GM12873 (cell line): ENCODE measurements at regions not wholly inside any gene's neighbourhood (a gene's known extent, or its start where the extent isn't known, plus 50 kb on each side); places are given as distances from the start of the nearest gene placed in this dataset.

ENCODE experiments used
- TF ChIP-seq, protein P1 (sequence below): IDR thresholded peaks from 2 replicates; pipeline ENCODE4 v1.5.1; 2012; ENCODE audit warnings: low read depth, mild to moderate bottlenecking, moderate library complexity, low read length, control low read depth; ENCODE audit not compliant: insufficient read depth; ENCODE audit errors: missing control alignments

DNA sequence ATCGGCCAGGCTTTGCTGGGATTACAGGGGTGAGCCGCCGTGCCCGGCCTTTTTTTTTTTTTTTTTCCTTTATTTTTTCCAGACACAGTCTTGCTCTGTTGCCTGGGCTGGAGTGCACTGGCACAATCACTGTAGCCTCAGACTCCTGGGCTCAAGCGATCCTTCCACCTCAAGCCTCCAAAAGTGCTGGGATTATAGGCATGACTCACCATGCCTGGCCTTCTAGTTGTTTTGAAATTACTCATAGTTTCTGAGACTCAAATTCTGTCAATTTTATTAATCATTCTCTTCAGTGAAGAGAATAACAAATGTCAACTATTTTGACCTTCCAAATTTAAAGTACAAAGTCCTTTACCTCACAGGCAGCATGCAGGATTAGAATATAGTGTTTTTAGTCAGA, 374.5 kb downstream of the PLA2G4A start:
- TF ChIP-seq, protein P1, sequence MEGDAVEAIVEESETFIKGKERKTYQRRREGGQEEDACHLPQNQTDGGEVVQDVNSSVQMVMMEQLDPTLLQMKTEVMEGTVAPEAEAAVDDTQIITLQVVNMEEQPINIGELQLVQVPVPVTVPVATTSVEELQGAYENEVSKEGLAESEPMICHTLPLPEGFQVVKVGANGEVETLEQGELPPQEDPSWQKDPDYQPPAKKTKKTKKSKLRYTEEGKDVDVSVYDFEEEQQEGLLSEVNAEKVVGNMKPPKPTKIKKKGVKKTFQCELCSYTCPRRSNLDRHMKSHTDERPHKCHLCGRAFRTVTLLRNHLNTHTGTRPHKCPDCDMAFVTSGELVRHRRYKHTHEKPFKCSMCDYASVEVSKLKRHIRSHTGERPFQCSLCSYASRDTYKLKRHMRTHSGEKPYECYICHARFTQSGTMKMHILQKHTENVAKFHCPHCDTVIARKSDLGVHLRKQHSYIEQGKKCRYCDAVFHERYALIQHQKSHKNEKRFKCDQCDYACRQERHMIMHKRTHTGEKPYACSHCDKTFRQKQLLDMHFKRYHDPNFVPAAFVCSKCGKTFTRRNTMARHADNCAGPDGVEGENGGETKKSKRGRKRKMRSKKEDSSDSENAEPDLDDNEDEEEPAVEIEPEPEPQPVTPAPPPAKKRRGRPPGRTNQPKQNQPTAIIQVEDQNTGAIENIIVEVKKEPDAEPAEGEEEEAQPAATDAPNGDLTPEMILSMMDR: no peak

DNA sequence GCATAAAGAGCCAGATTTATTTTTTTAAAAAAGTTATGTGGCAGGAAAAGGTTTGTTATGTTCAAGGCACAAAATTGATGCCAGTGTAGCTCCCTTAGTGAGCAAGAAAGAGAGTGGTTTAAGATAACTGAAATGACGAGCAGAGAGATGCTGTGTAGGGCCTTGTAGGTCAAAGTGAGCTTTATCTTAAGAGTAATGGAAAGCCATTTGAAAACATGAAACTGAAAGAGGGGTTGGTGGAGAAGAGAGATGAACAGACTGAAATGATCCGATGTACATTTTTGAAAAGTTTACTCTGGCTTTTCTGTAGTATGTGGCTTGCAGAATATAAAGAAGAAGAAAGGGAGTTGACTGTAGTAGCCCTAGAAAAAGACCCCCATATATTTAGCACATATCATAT, 383.6 kb downstream of the PLA2G4A start:
- TF ChIP-seq, protein P1: no peak

DNA sequence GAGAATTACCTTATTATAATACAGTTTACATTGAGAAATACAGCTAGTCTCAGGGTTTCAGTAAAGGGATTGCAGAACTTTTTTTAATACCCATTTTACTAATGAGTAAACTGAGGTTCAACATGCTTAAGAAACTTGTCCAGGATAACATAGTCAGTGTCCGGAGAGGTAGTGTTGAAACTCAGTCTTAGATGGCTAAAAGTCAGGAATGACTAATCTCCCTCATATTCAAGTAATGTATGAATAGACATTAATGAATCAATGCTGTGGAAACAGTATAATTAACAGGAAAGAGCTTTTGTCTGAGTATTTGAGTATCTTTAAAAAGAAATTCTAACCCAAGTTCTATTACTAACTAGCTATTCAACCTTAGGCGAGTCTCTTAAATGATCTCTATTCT, 397.6 kb downstream of the PLA2G4A start:
- TF ChIP-seq, protein P1: no peak

DNA sequence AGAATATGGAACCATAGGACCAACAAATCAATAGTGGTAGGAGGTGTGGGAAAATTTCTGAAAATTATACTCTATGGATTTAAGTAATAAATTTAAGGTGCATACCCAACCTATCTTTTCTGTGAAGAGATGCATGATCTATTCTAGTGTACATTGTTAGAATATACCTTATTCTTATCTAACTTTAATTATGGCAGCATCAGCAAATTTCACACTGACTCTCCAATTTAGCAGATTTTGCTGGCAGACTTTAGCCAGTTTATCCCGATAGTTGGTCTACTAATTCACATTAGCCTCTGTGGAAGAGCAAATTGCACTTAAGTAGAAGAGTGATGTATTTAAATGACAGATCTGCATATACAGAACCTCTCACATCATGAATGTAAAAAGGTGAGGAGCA, 400.0 kb downstream of the PLA2G4A start:
- TF ChIP-seq, protein P1: no peak

DNA sequence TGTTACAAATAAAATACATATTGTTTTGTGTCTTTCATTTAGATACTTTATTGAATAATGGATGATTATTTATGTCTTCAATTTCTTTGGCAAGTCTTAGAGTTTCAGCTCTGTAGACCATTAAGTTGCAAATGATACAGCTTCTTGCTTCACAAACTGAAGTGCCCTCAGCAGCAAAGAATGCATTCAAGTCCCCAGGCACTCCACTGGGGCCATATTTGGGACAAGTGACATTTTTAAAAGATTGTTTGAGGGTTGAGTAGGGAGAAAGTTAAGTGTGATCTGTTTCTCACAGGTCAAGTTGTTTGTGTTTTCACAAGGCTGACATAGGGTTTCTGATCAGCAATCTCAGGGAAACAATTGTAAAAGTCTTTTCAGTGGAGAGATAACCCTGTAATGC, 400.7 kb downstream of the PLA2G4A start:
- TF ChIP-seq, protein P1: no peak

DNA sequence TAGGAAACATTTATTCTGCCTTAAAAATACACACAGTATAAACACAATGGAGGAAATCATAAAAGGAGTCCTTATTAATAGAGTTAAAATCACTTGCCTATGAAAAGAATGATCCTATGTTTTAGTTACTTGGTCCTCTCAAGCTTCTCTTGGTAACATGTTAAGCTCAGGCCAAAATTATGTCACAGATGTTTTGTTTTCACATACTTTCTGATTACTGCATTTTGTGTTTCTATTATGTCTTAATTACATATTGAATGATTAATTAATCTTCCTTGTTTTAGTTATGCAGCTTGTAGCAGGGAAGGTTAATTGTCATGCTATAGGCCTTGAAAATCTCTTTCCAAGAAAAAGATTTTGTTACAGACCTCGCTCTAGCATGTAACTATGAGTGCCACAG, 406.0 kb downstream of the PLA2G4A start:
- TF ChIP-seq, protein P1: no peak

DNA sequence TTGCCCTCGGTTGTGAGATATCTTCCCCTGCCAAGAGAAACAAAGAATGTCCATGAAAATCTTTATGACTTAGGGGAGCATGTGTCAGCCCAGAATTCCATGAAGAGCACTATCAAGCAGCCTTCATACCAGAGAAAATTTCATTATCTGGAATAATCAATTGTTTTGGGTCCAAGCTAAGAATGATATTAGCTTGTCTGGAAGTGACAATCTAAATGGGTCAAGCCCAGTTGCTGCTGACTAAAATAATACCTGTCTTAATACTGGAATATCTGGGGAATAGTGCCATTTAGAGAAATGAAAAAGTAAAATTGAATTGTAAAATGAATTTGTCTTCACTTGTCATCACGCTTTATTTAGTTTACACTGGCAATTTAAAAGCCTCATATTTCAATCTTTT, 407.4 kb downstream of the PLA2G4A start:
- TF ChIP-seq, protein P1: no peak

DNA sequence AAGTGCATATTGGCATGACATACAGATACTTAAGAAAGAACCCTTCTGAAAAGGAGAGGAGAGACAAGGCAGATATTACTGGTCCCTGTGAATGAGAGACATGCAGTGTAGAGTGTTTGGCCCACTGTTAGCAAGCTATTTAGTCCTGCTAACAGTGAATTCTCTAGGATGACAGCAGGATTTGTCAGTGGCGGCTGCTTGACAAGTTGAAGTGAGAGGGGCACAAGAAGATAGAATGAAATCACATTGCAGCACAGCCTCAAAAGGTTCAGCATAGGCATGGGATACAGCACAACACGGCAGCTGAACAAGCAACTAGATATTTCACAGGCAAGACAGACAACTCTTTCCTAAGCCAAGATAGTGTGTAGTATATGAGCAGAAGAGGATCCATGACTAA, 407.9 kb downstream of the PLA2G4A start:
- TF ChIP-seq, protein P1: no peak
